Sciatic nerve (tissue), 2 donors: ENCODE measurements at regions not wholly inside any gene's neighbourhood (a gene's known extent, or its start where the extent isn't known, plus 50 kb on each side); places are given as distances from the start of the nearest gene placed in this dataset.

Source experiments
- ATAC-seq: fragments of 200-7000 bp; cut with Tn5 transposase; one replicate; pipeline ENCODE4 v1.9.1; 2020; ENCODE audit warnings: mild to moderate bottlenecking, moderate library complexity
- DNase-seq: peaks from one replicate; pipeline ENCODE4 v3.0.0-alpha.2; 2020; ENCODE audit warnings: low spot score
- intact Hi-C: fragments of 100-400 bp; cut with DNase I; formaldehyde crosslinking; loops from one replicate; pipeline ENCODE4 v1.14.2; 2022
- donor health status: DM: no; HTN: no; CAD: no.
- donor health status: DM: no; HTN: no; CAD: no.

DNA sequence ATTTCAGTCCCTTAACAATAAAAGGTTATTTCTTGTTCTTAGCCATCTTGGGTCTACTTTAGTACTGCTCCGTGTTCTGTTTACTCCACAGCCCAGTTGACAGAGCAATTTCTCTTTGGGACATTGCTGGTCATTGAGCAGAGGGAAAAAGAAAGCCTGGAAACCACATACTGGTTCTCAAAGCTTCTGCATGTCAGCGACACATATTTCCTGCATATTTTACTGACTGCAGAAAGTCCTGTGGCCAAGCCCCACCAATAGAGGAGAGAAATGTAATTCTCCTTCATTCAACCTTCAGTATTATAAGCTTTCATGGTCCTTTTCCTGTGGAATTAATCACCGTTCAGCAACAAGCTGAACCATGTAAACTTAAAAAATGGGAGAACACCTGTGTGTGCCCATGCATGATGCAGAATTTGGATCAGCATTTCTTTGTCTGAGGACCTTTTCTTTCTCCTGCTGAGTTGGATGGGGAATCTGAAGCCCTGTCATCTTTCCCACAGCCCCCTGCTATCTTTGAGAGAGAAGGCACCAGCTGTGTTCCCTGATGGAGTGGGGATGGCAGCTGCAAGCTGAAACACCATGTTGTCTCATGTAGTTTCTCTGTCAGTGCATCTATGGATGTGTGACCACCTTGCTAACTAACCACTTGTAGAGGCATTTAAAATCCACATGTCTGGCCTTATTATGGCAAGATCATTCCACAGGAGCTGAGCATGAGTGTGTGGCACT, 431.6 kb downstream of the MEIS1 start:
- no peak for ATAC-seq
- no peak for DNase-seq
- intact Hi-C loops, result no loop called here

DNA sequence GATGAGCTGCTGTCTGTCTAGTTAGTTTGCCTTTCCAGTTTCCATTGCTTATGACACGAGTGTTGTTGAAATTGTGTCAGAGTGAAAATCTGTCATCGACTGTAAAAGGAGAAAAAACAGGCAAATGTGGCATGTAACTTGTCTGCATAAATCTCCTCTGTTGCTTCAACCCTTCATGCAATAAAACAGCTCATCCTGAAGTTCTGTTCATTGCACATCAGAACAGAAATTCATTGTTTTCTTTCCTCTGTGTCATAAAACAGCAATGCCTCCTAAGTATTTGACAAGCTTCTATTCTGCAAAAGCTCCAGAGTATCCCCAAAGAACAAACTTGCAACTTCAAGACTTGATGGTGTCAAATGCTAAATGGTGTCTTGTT, 432.1 kb downstream of the MEIS1 start:
- ATAC-seq, result no peak
- intact Hi-C loops, result no loop called here
- no peak for DNase-seq

DNA sequence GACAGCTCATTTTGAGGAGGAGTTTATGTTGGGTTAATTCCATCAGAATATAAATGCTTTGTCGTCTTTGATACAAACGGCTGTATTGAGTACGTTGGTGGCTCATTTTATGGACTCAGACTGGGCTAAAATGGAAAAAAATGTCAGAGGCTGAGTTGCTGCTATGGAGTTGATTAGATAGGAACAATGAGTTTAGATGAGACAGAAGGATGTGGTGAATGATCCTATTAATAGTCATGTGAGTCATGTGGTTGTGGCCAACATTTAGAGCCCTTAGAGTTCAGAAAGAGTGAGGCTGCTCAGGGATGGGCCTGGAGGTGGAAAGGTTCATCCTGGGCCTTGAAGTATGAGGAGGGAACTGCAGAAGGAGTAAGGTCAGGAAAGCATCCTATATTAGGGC, 434.2 kb downstream of the MEIS1 start:
- ATAC-seq (no peak), DNase-seq (no peak)
- intact Hi-C loops, result no loop called here

DNA sequence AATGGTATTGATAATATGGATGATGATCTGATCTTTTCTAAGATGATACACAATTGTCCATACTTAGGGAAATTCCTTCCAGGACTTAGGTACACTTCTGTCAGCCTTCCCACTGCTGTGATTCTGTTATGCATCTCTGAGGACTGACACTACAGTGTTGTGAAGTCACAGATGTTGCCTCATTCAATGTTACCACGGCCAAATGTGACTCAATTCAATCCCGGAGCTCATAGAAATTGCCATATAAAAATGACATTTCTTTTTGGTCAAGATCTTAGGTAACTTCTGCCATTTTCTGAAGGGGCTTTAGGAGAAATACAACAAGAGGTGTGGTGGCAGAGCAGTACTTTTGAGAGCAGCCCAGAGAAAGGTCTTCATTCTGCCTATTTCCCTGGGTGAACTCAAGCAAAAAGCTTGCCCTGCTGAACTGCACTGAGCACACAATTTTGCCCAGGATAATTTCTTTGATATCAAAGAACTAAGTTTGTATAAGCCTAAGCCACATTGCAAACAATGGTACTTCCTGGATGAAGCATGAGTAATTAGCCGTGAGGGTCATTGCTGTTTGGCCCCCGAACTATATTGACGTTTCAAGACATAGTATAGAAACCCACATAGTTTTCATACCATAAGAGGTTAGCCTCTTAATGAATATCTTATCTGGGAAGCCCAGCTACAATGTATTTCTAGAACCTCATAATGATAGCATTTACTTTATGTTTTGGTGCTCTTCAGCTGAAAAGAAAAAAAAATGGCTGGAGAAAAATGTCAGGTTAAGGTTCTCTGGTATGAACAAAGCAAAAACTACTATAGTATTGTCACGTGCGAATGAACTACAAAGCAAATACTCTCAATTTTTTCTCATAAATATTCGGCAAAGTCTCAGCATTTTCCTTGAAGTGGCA, 437.4 kb downstream of the MEIS1 start:
- intact Hi-C loops, result no loop called here
- DNase-seq (no peak), ATAC-seq (no peak)

DNA sequence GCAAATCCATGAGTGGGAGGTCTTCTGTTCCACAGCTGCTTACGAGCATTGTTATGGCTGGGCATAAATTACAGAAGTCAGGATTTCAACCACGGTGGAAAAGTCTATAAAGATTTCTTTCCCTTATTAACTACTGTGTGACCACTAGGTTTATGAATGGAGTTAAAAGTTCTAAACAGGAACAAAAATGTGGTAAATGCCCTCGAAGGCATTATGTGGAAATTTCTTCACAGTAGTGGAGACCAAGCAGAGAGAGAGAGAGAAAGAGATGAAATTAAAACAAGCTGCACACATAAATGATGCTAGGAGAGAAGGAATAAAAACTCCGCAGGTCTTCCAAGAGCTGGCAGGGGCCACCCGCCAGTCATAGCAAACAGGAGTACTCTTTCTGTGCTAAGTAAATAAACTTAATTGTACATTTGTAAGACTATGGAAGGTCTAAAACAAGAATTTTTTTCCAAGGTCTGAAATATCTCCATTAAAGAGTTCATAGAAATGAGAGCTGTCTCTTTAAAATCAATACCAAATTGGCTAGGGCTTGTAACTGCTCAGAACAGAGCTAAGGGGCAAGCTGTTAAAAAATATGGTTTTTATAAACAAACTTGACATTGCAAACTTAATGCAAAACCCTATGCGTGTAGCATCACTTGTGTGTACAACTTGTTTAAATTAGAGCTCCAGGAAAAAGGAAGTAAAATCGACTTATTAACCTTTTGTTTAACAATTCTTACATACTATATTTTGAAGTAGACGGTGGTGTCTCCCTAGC, 438.2 kb downstream of the MEIS1 start:
- DNase-seq, result no peak
- intact Hi-C loops, result no loop called here
- ATAC-seq, result no peak

DNA sequence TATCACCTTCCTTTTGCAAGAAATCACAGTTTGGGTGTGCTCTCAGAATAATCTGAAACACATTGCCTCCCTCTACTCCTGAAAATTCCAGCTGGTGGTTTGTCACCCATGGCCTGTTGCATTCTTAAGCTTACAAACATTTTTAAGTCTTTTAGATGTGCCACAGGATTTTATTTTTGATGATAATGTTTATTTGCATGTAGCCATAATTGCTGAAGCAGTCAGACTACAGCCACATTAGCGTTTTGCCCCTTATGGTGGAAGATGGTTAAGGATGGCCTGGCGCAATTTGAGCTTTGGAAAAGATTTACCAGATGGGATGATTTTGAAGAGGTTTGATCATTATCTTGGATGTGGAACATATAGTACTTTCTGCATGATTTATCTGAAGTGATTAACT, 439.5 kb downstream of the MEIS1 start:
- DNase-seq, result no peak
- ATAC-seq, result no peak
- intact Hi-C loops, result no loop called here

DNA sequence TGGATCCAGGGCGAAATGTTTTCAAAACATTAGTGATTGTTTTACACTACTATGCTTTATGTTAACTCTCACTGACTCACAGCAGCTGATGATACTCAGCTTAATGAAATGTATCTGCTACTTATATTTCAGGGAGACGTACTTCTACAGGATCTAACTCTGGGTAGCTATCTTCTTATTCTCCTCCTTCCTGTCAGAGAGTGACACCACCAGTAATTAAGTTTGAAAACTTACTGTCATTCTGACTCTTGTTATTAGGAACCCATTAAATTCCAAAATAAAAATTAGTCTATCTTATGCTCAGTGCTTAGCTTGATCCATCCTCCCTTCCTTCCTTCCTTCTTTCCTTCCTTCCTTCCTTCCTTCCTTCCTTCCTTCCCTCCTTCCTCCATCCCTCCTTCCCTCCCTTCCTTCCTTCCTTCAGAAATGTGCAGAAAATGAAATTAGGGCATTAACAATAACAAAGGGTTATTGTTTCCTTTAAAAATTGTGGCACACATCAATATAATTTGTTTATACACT, 441.1 kb downstream of the MEIS1 start:
- intact Hi-C loops, result no loop called here
- DNase-seq (no peak), ATAC-seq (no peak)

DNA sequence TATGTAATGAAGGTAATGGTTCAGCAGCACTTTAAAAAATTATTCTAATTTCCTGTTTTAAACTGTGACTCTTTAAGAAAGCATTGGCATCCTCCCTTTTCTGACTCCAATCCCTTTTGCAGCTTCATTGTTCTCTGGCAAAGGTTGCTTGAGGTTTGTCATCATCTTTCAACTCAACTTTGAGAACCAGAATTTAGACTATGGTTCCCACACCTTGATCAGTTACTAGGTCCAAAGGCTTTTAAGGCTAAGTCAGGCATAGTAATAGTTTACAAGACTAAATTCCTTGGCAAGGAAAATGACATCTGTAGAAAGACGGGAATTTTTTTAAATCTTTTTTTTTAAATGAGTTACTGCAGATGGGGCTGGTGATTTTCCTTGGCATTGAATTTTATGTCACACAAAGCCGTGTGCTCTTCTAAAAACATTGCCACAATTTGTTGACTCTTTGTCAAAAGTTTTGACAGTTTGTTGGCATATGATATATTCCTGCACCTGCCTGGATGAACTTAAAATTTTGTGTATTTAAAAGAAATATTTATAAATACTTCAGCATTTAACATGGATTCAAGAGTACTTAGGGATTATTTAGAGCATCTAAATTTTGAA, 451.0 kb downstream of the MEIS1 start:
- DNase-seq (no peak), ATAC-seq (no peak)
- intact Hi-C loops, result no loop called here

DNA sequence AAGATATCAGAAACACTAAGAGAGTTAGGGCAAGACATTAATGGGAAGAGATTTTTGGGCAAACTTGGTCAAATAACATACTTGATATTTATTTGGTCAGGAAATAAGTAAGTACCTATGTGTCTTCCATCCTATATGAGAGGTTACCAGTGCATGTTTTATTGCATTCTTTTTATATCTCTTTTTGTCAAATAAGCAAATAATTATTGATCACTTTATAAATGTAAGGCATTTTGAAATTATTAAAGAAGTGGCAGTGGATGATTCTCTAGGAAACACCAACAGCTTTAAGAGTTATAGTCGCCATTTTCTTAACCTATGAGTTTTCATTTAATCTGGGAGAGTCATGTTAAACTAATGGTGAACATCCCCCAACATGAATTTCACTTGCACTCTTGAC, 453.3 kb downstream of the MEIS1 start:
- intact Hi-C loops, result no loop called here
- no peak for DNase-seq
- ATAC-seq, result no peak

DNA sequence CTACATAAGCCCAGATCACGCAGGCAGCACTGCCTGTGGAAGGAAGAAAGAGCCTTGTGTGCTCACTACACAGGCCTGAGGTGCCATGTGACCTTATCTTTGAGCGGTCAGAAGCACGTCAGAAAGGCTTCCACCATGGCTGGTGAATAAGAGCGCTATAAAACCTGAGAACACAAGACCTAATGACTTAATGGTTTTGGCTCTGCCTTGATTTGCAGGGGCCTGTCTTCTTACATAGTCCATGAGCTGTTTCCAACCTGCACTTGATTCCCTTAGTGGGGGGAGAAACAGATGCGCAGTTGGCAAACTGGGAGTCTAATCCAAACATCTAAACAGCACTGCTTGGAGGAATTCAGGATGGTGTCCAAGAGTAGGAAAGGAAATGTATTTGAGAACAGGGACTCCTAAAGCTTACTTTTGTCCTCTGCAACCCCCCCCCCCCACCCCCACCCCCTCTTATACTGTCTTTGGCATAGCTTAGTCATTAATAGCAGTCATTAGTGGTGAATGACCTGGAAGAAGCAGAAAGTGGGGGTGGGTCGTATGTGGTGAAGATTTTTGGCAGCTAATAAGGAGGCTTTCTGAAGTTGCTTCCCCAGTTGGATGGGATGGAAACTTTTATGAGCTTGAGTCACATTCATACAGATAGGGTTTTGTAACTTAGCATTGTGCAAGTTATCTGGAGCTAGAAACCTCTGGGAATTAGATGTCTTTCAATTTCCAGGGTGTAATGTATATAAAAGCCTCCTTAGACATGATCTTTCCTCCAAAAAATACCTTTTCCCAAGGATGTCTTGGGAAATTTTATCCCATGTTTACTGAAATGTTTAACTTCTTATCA, 454.1 kb downstream of the MEIS1 start:
- intact Hi-C loops, result no loop called here
- ATAC-seq (peak; percentile 89), DNase-seq (no peak)

DNA sequence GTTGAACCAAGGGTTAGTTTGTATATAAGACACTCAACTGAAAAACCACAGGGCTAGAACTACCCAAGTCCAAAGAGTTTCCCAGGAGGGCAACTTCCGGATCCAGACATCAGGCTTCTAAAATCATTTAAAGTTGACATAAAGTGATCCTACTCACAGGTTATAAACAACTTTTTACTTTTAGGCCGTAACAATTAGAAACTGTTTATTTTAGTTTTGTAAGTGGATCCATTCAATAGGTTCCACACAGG, 454.6 kb downstream of the MEIS1 start:
- DNase-seq (no peak), ATAC-seq (no peak)
- intact Hi-C loops, result no loop called here

DNA sequence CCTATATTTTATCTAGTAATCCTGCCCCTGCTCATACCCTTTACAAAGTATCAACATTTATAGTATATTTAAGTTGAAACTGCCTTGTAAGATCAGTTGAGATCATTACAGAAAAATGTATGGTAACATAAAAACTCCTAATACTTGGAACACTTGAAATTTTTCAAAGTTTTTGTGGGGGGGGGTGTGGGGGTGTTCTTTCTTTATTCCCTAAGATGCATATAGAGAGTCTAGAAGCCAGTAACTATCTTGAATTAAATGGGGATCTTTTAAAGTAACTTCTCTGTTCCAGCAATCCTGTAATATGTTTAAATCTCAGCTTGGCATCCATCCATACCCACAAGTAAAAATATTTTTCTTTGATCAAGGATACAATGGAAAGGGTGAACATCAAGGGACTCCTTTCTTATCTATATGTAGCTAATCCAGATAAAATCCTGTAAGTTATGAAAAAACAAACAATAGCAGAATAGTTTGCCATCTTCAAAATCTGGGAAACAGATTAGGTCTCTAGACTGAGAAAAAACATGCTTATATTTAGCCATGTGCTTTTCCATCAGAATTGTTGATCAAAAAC, 455.3 kb downstream of the MEIS1 start:
- ATAC-seq (no peak), DNase-seq (no peak)
- intact Hi-C loops, result no loop called here

DNA sequence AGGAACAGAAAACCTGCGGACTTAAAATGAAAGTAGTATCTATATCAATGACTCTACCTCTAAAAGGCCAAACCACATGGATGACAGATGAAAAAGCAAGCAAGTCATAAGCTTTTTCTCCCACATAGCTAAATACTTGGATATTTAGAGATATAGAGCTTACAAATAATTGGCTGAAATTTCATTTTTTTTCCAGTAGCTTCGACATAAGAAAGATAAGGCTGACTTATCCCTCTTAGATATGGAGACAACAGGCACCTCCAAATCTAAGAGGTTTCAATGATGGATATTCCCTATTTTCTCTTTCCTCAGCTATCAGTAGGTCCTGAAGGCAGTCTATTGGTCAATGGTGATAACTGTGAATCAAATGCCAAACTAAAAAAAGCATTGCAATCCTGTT, 460.3 kb downstream of the MEIS1 start:
- DNase-seq, result no peak
- no peak for ATAC-seq
- intact Hi-C loops, result no loop called here

DNA sequence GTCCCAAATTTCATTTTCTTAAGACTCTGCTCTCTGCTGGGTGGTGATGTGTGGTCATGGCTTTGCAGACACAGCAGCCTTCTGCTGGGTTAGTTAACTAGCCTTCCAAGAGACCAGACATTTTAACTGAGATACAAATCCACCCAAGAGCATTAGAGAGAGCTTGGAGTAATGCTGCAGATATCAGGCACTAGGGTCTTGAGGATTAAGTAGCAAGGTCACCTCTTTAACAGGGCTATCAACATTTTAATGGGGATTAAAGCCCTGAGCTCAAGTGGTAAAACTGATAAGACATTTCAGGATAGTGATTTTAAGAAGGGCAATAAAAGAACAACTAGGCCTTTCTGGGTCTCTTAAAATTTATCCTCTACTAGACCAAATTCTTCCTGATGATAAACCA, 461.2 kb downstream of the MEIS1 start:
- intact Hi-C loops, result no loop called here
- ATAC-seq (no peak), DNase-seq (no peak)

DNA sequence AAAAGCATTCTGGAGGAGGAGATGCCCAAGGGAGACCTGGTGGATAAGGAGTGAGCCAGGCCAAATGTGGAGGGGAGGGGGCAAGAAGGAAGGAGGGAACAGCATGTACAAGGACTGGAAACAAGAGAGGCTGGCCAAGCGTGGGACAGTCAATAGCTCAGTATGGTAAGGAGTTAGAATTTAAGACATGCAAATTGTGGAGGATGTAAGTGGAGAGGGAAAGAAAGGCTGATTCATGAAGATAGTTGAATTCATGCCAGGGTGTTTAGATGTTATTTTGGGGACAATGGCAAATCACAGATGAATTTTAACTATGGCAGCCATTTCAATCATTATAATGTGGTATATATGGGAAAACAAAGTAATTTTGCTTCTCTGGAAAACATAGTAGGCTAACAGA, 462.3 kb downstream of the MEIS1 start:
- DNase-seq, result no peak
- ATAC-seq, result peak; percentile 70
- intact Hi-C loops, result no loop called here

DNA sequence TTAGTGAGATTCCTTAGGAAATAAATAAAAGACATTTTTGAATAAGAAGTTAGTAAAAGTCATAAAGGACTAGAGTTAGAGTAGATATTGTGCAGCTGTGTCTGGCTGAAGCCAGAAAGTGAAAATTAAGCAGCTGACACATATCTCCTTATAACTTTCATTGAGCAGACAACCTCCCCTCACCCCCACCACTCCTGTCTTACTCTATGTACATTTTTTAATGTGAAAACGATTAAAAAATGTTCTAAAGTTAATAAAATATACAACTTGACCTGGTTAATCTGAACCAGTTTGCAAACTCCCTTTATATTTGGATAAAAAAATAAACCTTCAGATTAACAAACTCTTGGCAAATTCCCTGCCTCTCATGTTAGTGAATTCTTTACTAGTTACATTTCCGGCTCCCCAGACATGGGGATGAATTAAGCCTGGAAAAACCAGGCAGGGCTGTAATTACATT, 462.8 kb downstream of the MEIS1 start:
- ATAC-seq (no peak), DNase-seq (no peak)
- intact Hi-C loops, result no loop called here

DNA sequence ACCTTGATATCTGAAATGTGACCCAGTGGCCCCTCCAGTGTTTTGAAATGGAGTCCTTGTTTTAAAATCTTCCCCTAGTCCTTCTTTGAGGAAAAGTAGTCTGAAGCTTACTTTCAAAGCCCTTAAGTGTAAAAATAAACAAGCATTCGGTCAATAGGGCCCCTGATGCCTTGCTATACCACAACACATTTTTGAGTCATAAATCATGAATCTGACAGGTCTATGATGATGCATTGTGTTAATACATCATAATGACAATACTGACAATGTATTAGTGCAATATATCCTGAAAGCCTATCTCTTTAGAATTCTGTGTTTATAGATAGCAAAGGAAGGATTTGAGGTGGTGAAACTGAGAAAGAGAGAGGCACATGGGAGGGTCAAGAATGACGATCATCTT, 464.2 kb downstream of the MEIS1 start:
- ATAC-seq, result no peak
- DNase-seq, result no peak
- intact Hi-C loops, result no loop called here

DNA sequence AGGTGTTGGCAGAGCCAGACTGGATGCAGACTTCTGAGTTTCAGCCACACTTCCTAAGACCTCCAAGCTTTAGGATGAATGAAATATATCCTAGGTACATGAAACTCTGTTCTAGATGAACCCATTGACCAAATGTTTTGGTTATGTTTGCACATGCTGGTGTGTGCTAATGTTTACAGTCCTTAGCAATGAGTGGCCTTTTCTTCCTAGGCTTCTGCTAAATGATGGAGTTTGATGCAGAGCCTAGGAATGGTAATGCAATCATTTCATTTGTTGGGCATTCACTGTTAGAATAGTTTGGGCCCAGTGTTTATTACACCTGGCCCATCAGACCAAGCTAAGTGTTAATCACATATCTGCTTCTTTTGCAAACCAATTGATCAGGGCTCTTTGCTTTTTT, 464.7 kb downstream of the MEIS1 start:
- intact Hi-C loops, result no loop called here
- ATAC-seq (no peak), DNase-seq (no peak)
